CD4-positive, alpha-beta T cell treated with Interferon gamma for 1 hour (primary cell): ENCODE measurements at regions not wholly inside any gene's neighbourhood (a gene's known extent, or its start where the extent isn't known, plus 50 kb on each side); places are given as distances from the start of the nearest gene placed in this dataset.

Experiments used
- DNase-seq: peaks from one replicate; pipeline ENCODE4 v3.0.0-alpha.2; 2020

DNA sequence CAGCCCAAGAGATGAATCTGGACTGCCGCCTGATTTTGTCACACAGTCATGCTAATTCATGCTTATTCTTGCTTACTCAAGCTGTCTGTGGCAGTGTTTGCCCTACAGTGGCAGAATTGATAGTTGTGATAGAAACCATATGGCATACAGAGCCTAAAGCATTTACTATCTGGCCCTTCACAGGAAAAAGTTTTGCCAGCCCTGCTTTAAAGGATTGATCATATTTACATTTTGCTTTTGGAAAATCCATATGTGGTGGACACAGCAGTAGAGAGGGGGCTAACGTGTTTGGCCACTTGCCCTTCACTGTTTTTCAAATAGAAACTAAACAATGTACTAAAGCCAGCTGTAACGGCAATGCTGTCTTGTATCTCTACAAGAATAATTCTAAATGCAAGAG lies 974.0 kb upstream of the GHITM start:
- no peak for DNase-seq

DNA sequence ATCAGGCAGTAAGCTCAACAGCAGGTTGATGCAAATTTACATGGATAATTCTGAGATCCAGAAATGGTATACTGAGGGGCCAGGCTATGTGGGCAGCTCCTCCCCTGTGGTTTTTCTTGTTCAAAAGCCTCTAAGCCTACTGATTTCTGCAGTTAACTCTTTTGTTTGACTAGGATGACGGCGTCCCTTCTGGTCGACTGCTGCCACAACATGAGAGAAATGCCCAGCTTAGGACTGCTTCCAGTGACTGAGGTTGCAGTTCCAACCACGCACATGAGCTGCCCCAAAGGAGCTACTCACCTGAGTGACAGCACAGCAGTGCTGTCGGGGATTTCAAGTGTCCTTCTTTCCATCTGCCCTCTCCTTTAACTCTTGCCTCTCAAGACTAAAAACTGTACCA lies 973.0 kb upstream of the GHITM start:
- DNase-seq = no peak

DNA sequence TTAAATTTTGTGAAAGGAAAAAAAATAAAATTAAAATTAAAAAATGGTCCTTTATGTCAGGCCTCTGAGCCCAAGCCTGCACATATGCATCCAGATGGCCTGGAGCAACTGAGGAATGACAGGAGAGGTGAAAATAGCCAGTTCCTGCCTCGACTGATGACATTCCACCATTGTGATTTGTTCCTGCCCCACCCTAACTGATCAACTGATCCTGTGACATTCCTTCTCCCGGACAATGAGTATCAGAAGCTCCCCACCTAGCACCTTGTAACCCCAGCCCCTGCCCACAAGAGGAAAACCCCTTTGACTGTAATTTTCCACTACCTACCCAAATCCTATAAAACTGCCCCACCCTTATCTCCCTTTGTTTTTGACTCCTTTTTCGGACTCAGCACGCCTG lies 972.2 kb upstream of the GHITM start:
- DNase-seq = no peak

DNA sequence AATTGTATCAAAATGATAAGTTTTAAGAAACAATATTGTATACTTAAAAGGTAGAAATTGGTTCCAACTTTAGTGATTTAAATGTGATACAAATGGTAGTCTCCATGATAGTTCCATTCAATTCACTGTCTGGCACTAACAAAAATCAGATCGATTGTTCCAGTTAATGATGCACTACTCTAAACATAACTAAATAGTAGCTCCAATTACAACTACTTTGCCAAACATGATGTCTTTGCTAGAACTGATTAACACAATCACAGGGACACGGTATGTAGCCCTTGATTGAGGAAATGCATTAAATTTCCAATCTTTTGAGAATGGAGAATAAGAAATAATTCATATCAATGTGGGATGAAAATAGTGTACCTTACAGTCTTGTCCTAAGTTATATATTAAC lies 962.4 kb upstream of the GHITM start:
- no peak for DNase-seq

DNA sequence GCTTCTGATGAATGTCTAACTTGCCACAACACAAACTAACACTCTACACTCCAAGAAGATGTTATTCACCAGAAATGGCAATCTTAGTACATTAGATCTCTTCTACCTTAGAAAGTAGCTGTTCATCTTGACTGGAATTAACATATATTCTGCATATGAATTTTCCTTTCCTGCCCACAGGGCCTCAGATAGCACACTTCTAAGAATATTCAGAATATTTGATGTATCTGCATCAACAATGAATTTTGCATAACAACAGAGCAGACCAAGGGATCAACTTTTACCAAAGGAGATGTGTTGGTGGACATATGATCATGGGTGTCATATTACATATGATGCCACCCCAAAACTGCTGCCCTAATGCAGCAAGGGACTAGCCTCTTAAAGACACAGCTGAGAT lies 960.8 kb upstream of the GHITM start:
- DNase-seq = no peak

DNA sequence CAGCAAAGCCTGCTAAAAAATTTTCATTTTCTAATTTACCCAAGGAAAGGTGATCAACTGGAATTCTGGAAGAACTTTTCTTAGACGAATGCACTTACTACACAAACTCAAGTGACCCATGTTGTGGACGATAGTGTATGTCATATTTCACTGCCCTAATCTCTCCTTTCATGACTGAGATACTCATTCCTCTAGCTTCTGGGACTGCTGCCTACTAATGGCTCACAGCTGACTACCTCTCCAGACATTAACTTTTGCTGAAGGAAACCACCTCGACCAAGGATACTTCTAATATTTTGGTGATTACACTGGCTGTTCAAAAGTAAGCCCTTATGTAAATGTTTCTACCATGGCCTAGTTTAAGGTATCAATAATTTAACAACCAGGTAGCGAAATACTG lies 959.9 kb upstream of the GHITM start:
- DNase-seq = no peak

DNA sequence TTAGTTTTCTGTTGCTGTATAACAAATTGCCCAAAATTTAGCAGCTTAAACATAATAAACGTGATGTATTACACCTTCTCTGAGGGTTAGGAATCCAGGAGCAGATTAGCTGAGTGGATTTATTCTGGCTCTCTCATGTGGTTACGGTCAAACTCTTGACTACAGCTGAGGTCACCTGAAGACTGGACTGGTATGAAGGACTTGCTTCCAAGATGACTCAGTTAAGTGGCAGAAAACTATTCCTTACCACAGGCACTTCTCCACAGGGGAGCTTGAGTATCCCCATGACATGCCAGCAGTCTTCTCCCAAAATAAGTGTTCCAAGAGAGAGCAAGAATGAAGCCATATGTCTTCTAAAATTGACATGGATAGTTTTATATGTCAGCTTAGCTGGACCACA lies 957.2 kb upstream of the GHITM start:
- no peak for DNase-seq

DNA sequence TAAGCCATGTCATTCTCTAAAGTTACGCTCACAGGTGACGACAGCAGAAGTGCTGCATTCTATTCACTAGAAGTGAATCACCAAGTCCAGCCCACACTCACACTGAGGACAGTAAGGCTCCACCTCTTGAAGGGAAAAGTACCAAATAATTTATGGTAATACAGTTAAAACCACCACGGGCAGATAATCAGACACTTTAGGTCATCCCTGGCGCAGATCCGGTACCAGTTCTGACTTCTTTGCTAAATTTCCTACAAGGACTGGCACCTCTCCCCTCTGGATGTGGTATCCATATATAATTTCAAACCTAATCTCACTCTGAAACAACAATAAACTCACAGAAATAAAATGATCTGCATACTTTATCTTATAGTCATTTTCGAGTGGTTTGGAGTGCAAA lies 954.7 kb upstream of the GHITM start:
- DNase-seq = no peak

DNA sequence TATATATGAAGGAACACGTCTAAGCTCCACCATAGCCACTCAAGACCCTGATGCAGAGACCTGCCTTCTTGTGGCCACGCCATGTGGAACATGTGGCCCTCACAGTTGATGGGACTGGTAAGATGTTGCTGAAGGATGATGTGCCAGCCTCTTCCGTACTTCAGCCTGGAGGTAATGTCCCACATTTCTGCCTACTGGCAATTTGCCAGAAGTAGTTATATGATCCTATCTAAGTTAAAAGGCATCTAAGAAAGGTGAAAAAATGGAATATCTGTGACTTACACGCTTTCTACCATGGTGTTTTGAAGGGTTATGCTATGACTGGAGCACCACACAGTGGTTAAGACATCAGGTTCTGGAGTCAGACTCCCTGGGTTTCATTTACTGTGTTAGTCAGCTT lies 948.7 kb upstream of the GHITM start:
- DNase-seq = no peak

DNA sequence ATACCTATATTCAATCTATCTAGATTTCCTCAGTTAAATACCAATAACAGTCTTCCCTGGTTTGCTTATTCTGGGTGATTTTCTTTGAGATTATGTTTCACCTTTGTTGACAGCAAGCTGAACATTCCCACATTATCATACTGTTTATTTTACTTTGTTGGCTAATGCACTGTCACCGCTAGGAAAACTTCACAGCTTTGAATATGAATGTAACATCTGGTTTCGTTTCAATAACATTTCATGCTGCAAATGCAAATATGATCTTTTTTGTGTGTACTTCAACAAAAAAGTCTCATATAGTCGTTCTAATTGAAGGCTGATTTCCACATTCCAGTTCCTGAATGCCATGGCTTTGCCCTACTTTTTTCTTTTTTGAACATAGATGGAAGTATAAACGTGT lies 946.3 kb upstream of the GHITM start:
- no peak for DNase-seq

DNA sequence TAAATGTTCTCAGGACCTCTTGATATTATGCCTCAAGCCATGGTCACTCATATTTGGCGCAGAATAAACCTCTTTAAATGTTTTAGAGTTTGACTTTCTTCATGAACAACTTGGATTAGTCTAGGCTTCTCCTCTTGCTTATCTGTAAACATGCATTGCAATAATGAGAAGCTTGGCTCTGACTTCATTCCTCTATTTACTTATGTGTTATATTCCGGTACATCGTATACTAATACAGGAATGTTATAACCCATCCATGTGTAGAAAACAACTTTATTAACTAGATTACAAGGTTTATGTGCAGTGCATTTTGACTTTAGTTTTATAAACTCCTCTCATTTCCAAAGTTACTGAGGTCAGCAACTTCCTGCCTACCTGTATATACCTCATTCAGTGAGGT lies 944.3 kb upstream of the GHITM start:
- no peak for DNase-seq

DNA sequence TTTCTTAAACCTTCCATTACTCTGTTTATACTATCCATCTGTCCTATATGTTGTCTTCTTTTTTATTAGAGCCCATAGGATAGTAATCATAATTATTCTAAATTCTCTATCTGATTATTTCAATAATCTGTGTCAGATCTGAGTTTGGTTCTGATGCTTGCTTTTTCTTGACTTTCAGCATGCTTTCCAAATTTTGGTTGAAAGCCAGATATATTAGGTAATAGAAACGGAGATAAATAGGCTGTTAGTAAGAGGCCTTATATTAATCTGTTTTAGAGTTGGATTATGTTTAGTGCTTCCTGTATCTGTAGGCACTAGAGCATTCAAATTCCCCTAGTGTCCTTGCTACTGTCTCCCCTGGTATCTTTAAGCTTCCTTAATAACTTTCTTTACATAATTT lies 939.9 kb upstream of the GHITM start:
- DNase-seq = no peak

DNA sequence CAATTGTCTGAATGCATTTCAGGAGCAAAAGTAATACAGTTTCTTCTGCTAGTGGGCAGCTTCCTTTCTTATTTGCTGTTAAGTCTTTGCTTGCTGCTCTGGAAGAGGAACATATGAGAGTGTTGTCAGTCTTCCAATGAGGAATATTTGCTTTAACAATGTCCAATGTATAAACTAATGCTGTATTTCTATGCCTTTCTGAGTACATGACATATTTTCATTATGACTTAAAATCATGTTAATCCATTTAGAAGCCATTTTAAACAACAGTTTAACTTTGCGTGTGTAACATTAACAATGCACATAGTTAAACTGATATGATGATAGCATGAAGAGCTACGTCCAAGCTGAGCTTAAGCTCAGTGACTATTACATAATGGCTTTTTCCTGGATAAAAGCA lies 933.4 kb upstream of the GHITM start:
- DNase-seq = no peak

DNA sequence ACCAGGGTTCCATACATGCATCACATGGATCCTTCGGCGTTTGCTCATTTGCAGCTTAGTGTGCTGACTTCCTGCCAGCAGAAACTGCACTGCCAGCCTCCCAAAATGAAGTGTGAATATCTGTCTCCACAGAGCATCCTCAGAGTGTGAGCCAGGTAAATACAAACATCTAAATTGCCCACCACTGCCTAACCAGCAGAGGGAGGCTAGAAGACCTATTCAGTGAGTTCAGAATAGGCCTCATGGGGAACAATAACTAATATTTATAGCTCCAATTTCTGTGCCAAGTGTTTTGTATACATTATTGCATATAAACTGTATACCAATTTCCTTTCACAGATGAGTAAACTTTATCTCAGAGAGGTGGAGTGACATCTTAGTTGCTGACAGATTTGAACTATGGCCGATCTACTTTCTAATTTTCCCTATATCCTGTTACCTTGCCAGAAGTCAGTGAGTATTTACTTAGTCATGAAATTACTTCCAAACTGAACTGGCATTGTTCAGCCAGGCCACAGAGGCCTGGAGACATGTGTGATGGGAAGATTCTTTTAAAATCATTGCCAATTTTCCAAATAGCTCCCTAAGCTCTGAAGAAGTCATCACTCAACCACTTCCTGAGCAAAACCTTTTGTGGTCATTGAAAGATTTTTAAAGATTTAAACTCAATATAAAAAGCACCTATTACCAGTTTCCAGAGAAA lies 926.5 kb upstream of the GHITM start:
- DNase-seq = no peak

DNA sequence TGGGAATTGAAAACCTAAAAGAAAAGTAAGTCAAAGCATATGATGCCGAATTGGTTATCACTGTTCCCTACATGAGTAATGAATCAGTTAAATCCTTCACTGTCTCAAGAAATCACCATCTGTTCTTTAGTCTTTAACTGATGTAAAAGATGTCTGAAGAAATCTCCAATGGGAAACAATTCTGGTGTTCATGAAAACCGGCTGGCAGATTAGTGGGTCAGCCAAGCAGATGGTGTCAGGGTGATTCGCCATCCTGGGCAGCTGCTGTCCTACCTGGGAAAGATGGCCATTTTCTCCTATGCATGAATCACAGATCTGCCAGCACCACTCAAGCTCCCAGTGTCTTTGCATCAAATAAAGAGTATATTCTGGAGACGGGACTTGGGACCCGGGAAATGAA lies 925.2 kb upstream of the GHITM start:
- no peak for DNase-seq

DNA sequence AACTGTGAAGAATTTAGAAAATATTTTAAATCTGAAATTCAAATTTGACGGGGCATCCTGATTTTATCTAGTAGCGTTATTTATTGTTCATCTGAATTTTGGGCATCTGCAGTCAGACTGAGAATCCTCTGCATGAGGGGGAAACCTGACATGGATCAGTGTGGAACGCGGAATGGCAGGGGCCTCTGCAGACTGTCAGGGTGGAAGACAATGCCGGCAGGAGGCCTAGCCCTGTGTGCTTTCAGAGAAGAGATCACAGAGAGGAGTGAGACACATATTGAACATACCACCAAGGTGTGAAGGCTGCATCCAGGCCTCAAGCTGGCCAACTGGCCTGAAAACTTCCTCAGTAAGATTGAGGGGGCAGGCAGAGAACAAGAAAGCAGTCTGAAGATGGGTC lies 921.1 kb upstream of the GHITM start:
- DNase-seq = no peak

DNA sequence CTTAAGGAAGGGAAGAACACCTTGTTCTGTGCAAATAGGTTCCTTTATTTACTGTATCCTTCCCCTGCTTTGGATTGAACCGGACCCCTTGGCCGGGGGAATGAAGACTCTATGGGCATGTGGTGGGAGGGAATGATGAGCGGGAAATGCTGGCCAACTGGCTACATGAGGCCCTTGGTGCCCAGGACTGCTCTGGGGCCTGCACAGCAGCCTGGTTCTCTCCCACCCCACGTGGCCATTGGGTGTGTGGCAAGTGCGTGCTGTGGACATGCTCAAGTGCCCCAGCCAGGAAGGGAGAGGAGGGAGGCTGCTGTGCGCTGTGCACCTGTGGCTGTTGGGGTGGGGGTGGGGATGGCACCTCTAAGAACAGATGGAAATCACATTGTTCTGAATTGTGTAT lies 917.0 kb upstream of the GHITM start:
- no peak for DNase-seq

DNA sequence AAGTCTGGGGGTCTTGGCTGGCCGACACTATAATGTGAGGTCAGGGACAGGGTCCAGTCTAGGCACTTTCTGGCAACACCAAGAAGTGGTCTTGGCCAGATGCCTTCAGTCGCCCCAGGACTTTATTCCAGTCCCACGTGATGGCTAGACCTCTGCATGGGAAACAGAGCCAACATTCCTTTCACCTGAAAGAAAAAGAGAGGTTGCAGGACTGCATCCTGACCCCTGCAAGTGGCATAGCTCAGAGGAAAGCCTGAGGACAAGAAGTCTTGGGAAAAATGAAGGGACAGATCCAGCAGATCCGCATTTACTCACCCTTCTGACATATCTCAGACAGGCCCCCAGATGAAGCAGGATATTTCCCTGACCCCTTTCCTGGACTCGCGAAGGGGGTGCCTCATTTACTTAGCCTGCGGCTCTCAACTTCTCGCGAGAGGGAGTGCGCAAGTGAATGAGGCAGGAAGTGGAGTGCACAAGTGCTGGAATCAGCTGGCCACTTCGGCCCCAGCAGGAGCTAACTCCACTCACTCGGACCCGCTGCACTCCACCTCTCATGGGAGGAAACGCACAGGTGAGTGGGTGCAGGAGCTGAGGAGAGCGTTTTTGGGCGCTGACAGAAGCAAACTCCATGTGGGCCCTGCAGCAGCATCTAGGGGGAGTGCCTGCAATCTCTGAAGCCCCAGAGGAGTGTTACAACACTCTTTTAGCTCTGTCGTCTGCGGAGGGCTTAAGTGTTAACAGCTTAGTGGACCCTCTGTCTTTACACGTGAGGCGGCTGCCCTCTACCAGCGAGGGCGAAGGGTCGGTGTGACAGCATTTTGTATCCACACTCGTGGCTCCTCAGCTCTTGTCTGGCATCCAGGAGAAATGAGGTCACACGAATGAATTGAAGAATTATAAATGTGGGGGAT lies 916.2 kb upstream of the GHITM start:
- no peak for DNase-seq

DNA sequence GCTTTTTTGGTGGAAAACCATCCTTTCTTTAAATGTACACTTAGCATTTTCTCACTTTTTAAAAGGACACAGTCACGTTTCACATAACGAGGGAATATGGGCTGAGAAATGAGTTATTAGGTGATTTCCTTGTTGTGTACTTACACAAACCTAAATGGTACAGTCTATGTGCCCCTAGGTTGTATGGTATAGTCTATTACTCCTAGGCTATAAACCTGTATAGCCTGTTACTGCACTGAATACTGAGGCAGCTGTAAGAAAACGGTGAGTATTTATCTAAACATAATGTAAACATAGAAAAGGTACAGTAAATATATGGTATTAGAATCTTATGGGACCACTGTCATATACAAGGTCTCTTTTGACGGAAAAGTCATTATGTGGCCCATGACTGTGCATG lies 913.5 kb upstream of the GHITM start:
- DNase-seq = no peak

DNA sequence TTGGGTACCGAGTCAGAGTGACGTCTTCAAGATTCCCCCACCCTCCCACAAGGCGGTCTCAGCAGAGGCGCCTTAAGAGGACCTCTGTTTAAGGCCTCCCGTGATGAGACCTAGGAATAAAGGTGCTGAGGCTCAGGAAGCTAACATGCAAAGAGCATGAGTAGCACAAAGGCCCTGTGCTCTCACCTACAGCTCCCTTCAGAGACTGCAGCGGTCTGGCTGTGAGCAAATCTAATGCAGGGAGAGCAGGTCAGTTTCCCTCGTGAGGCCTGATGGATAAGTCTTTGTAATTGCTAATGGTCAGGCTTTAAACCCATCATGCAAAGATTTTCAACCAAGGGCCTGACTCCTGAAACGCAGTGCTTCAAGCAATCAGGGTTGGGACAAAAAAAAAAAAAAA lies 909.3 kb upstream of the GHITM start:
- DNase-seq = no peak

DNA sequence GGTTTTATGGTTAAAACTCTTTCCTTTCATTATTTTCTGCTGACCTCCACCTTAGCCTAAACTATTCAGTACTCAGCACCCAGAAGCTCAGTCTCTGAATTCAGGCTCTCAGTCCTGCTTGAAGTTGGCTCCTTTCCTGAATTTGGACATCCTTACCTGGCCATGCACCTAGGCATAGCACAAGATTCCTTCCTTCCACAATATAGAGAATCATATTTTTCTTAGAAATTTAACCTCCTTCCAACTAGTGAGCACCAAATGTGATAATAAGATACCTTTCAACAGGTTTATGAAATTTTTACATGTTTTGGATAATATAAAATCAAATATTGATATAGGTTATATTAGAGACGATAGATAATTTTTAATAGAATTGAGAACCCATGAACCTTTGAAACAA lies 905.6 kb upstream of the GHITM start:
- DNase-seq = no peak

DNA sequence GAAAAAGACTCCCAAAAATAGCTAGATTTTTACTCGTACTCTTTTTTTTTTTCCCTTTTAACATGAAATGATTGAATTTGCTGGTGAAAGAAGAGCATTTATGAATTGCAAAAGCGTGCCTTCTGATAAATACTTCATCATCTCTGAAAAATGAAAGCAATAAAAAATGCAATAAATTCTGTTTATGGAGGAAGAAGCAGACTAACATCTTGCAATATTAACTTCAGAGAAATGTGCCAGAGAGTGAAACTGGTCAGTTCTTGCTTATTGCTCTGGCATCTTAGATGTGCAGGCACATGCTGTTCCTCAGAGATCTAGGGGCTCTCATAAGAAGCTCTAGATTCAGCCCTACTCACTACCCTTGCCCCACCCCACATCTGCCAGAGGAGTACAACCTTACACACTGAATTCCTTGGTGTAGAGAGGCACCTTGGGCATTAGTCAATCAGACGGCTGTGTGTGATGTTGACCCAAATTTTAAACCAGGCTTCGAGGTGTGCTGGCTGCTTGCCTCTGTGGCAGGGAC lies 891.1 kb upstream of the GHITM start:
- DNase-seq = no peak

DNA sequence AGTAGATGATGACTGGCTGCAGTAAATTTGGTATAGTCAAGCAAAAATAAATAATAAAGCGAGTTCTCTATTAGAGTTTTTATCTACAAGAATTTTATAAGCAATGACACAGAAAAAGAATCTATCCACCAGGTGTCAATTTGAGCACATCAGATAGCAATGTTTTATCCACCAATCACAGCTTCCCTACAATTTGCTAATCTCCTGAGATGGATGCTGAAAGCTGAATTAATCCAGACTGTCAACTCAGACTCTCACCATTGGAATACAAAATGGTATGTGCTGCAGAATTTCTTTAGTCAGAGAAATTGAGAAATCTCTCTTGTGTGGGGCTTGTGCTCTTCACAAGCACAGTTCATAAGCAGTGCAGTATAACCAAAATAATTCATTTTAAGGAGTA lies 888.9 kb upstream of the GHITM start:
- no peak for DNase-seq

DNA sequence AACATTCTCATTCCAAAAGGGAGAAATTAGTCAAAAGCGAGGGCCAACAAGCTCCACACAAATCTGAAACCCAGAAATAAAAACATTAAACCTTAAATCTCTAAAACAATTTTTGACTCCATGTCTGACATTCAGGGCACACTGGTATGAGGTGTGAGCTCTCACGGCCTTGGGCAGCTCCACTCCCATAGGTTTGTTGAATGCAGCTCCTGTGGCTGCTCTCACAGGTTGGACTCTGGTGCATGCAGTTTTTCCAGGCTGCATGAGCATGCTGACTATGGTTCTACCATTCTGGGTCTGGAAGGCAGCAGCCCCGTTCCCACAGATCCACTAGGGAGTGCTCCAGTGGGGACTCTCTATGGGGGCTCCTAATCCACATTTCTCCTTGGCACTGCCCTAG lies 887.1 kb upstream of the GHITM start:
- no peak for DNase-seq

DNA sequence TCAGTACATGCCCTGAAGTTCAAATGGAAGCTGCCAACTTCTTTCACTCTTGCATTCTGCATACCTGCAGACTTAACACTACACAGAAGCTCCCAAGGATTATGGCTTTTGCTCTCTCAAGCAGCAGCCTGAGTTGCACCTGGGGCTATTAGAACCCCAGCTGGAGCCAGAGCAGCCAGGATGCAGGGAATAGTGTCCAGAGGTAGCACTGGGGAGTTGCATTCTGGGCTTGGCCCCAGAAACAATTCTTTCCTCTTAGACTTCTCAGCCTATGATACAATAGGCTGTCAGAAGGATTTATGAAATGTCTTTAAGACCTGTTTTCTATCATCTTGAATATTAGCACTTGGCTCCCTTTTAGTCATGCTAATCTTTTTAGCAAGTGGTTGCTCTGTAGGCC lies 886.7 kb upstream of the GHITM start:
- no peak for DNase-seq
